WTC11 (cell line): ENCODE measurements at regions not wholly inside any gene's neighbourhood (a gene's known extent, or its start where the extent isn't known, plus 50 kb on each side); places are given as distances from the start of the nearest gene placed in this dataset.

Experiments
- ATAC-seq: fragments of 200-7000 bp; cut with Tn5 transposase; 2 replicates; pipeline ENCODE4 v1.10.0; 2021; ENCODE audit warnings: mild to moderate bottlenecking, moderate library complexity
- CTCF ChIA-PET: fragments of 300-600 bp; sonication (Branson Sonifier 250); formaldehyde crosslinking; loops from one replicate; lab custom pipeline; 2021; ENCODE audit warnings: antibody characterized with exemption; lab: Charles Lee
- POLR2A ChIA-PET: fragments of 350-600 bp; sonication (Branson Sonifier 250); formaldehyde crosslinking; loops from one replicate; lab custom pipeline; 2021; ENCODE audit warnings: antibody characterized with exemption; lab: Charles Lee
- DNase-seq: peaks from one replicate; pipeline ENCODE4 v3.0.0; 2021; ENCODE audit warnings: low spot score
- H3K27ac Mint-ChIP-seq: 2 replicates; pipeline ENCODE4 v1.8.0; 2021; ENCODE audit warnings: mixed read lengths
- H3K27me3 Mint-ChIP-seq: 2 replicates; pipeline ENCODE4 v1.8.0; 2021; ENCODE audit warnings: low read depth, mild to moderate bottlenecking, moderate library complexity, mixed read lengths
- H3K36me3 Mint-ChIP-seq: 2 replicates; pipeline ENCODE4 v1.8.0; 2021; ENCODE audit warnings: mixed read lengths
- H3K4me1 Mint-ChIP-seq: 2 replicates; pipeline ENCODE4 v1.8.0; 2022; ENCODE audit warnings: mixed read lengths
- H3K4me3 Mint-ChIP-seq: 2 replicates; pipeline ENCODE4 v1.8.0; 2021; ENCODE audit warnings: mild to moderate bottlenecking, moderate library complexity, mixed read lengths
- H3K9me3 Mint-ChIP-seq: 2 replicates; pipeline ENCODE4 v1.8.0; 2021; ENCODE audit warnings: mixed read lengths
- CREM ChIP-seq: sonication (generic); formaldehyde crosslinking; IDR thresholded peaks from 2 replicates; pipeline ENCODE4 v1.8.1; 2022; ENCODE audit warnings: mild to moderate bottlenecking, missing genetic modification reagents, moderate library complexity
- ESRRA ChIP-seq: sonication (generic); formaldehyde crosslinking; IDR thresholded peaks from 2 replicates; pipeline ENCODE4 v1.8.1; 2022; ENCODE audit warnings: mild to moderate bottlenecking, missing genetic modification reagents, borderline replicate concordance
- GABPB1 ChIP-seq: sonication (generic); formaldehyde crosslinking; IDR thresholded peaks from 2 replicates; pipeline ENCODE4 v1.8.1; 2023; ENCODE audit warnings: mild to moderate bottlenecking, missing genetic modification reagents
- NFE2L1 ChIP-seq: sonication (generic); formaldehyde crosslinking; IDR thresholded peaks from 2 replicates; pipeline ENCODE4 v1.8.1; 2023; ENCODE audit warnings: missing genetic modification reagents
- NFYB ChIP-seq: sonication (generic); formaldehyde crosslinking; conservative IDR thresholded peaks from 2 replicates; pipeline ENCODE4 v1.8.0; 2022; ENCODE audit warnings: low read depth, missing genetic modification reagents
- NR2C2 ChIP-seq: sonication (generic); formaldehyde crosslinking; IDR thresholded peaks from 2 replicates; pipeline ENCODE4 v1.8.0; 2022; ENCODE audit warnings: mild to moderate bottlenecking, missing genetic modification reagents
- NR3C1 ChIP-seq: sonication (generic); formaldehyde crosslinking; conservative IDR thresholded peaks from 2 replicates; pipeline ENCODE4 v1.8.1; 2023; ENCODE audit warnings: low read depth, mild to moderate bottlenecking, missing genetic modification reagents
- RORB ChIP-seq: fragments of 250-450 bp; sonication (Bioruptor Pico); IDR thresholded peaks from 2 replicates; pipeline ENCODE4 v1.9.0; 2021; ENCODE audit warnings: mild to moderate bottlenecking
- SOX15 ChIP-seq: fragments of 250-450 bp; sonication (Bioruptor Pico); IDR thresholded peaks from 2 replicates; pipeline ENCODE4 v1.9.0; 2021; ENCODE audit warnings: mild to moderate bottlenecking
- TEAD1 ChIP-seq: sonication (generic); formaldehyde crosslinking; IDR thresholded peaks from 2 replicates; pipeline ENCODE4 v1.8.0; 2022; ENCODE audit warnings: mild to moderate bottlenecking, missing genetic modification reagents
- ZNF138 ChIP-seq: sonication (generic); formaldehyde crosslinking; conservative IDR thresholded peaks from 2 replicates; pipeline ENCODE4 v1.8.1; 2022; ENCODE audit warnings: mild to moderate bottlenecking, moderate library complexity, missing genetic modification reagents
- ZNF263 ChIP-seq: sonication (generic); formaldehyde crosslinking; IDR thresholded peaks from 2 replicates; pipeline ENCODE4 v1.8.1; 2022; ENCODE audit warnings: low read depth, mild to moderate bottlenecking, moderate library complexity, missing genetic modification reagents
- TF ChIP-seq, protein P1 (sequence below): fragments of 200-600 bp; IDR thresholded peaks from 2 replicates; pipeline ENCODE4 v1.8.0; 2022; ENCODE audit warnings: antibody characterized with exemption
- TF ChIP-seq, protein P2 (sequence below): sonication (generic); formaldehyde crosslinking; IDR thresholded peaks from 2 replicates; pipeline ENCODE4 v1.8.0; 2022; ENCODE audit warnings: mild to moderate bottlenecking, missing genetic modification reagents
- TF ChIP-seq, protein P3 (sequence below): fragments of 250-450 bp; sonication (Bioruptor Pico); IDR thresholded peaks from 2 replicates; pipeline ENCODE4 v1.8.0; 2021; ENCODE audit warnings: mild to moderate bottlenecking
- TF ChIP-seq, protein P4 (sequence below): sonication (generic); formaldehyde crosslinking; IDR thresholded peaks from 2 replicates; pipeline ENCODE4 v1.8.0; 2022; ENCODE audit warnings: missing genetic modification reagents
- TF ChIP-seq, protein P5 (sequence below): fragments of 250-450 bp; sonication (Bioruptor Pico); IDR thresholded peaks from 2 replicates; pipeline ENCODE4 v1.9.0; 2021; ENCODE audit warnings: mild to moderate bottlenecking, borderline replicate concordance
- TF ChIP-seq, protein P6 (sequence below): sonication (generic); formaldehyde crosslinking; conservative IDR thresholded peaks from 2 replicates; pipeline ENCODE4 v1.8.1; 2022; ENCODE audit warnings: mild to moderate bottlenecking, missing genetic modification reagents
- TF ChIP-seq, protein P7 (sequence below): fragments of 250-450 bp; sonication (Bioruptor Pico); IDR thresholded peaks from 2 replicates; pipeline ENCODE4 v1.9.0; 2021; ENCODE audit warnings: mild to moderate bottlenecking

DNA sequence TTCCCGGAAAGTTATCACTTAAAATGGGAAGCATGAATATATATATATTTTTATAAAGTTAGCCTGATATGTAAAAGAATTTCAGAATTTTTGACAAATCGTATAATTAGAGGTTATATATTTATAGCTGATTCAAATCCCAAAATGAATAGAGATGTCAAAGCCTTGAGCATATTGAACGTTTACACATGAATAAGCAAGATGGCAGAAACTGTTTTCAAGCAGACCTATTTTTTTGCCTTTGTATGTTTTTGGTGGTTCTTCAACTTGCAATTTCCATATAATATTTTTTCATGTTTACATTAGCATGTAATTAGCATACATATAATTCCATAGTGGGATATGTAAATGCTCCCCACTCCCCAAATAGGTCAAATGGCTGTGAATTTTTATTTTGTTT, 189.9 kb downstream of the PRL start:
- CTCF ChIA-PET = no interaction called here
- no peaks in the 10 kb centered on the region for H3K27me3 Mint-ChIP-seq
- POLR2A ChIA-PET = no interaction called here
- peaks cover 5% of the 10 kb centered on the region; the same call in 1 of the 2 replicates for H3K4me1 Mint-ChIP-seq
- H3K4me3 Mint-ChIP-seq = no peak overlapping the region
- H3K27ac Mint-ChIP-seq = no peak overlapping the region
- DNase-seq (no peak), ATAC-seq (no peak)
- H3K9me3 Mint-ChIP-seq = no peaks in the 10 kb centered on the region
- H3K36me3 Mint-ChIP-seq = peaks cover 7% of the 10 kb centered on the region; the same call in 1 of the 2 replicates
- TF ChIP-seq NR2C2 (CRISPR knock-in tag) (no peak), CREM (no peak), ZNF263 (CRISPR knock-in tag) (no peak), NFYB (CRISPR knock-in tag) (no peak), ZNF138 (CRISPR knock-in tag) (no peak), NFE2L1 (no peak), SOX15 (CRISPR knock-in tag) (no peak), RORB (no peak), TEAD1 (no peak), NR3C1 (no peak), GABPB1 (no peak), ESRRA (CRISPR knock-in tag) (no peak)
- TF ChIP-seq, protein P1, sequence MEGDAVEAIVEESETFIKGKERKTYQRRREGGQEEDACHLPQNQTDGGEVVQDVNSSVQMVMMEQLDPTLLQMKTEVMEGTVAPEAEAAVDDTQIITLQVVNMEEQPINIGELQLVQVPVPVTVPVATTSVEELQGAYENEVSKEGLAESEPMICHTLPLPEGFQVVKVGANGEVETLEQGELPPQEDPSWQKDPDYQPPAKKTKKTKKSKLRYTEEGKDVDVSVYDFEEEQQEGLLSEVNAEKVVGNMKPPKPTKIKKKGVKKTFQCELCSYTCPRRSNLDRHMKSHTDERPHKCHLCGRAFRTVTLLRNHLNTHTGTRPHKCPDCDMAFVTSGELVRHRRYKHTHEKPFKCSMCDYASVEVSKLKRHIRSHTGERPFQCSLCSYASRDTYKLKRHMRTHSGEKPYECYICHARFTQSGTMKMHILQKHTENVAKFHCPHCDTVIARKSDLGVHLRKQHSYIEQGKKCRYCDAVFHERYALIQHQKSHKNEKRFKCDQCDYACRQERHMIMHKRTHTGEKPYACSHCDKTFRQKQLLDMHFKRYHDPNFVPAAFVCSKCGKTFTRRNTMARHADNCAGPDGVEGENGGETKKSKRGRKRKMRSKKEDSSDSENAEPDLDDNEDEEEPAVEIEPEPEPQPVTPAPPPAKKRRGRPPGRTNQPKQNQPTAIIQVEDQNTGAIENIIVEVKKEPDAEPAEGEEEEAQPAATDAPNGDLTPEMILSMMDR = no peak
- TF ChIP-seq, protein P2, sequence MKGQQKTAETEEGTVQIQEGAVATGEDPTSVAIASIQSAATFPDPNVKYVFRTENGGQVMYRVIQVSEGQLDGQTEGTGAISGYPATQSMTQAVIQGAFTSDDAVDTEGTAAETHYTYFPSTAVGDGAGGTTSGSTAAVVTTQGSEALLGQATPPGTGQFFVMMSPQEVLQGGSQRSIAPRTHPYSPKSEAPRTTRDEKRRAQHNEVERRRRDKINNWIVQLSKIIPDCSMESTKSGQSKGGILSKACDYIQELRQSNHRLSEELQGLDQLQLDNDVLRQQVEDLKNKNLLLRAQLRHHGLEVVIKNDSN (CRISPR knock-in tag) = no peak
- TF ChIP-seq, protein P3, sequence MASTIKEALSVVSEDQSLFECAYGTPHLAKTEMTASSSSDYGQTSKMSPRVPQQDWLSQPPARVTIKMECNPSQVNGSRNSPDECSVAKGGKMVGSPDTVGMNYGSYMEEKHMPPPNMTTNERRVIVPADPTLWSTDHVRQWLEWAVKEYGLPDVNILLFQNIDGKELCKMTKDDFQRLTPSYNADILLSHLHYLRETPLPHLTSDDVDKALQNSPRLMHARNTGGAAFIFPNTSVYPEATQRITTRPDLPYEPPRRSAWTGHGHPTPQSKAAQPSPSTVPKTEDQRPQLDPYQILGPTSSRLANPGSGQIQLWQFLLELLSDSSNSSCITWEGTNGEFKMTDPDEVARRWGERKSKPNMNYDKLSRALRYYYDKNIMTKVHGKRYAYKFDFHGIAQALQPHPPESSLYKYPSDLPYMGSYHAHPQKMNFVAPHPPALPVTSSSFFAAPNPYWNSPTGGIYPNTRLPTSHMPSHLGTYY (CRISPR knock-in tag) = no peak
- TF ChIP-seq, protein P4, sequence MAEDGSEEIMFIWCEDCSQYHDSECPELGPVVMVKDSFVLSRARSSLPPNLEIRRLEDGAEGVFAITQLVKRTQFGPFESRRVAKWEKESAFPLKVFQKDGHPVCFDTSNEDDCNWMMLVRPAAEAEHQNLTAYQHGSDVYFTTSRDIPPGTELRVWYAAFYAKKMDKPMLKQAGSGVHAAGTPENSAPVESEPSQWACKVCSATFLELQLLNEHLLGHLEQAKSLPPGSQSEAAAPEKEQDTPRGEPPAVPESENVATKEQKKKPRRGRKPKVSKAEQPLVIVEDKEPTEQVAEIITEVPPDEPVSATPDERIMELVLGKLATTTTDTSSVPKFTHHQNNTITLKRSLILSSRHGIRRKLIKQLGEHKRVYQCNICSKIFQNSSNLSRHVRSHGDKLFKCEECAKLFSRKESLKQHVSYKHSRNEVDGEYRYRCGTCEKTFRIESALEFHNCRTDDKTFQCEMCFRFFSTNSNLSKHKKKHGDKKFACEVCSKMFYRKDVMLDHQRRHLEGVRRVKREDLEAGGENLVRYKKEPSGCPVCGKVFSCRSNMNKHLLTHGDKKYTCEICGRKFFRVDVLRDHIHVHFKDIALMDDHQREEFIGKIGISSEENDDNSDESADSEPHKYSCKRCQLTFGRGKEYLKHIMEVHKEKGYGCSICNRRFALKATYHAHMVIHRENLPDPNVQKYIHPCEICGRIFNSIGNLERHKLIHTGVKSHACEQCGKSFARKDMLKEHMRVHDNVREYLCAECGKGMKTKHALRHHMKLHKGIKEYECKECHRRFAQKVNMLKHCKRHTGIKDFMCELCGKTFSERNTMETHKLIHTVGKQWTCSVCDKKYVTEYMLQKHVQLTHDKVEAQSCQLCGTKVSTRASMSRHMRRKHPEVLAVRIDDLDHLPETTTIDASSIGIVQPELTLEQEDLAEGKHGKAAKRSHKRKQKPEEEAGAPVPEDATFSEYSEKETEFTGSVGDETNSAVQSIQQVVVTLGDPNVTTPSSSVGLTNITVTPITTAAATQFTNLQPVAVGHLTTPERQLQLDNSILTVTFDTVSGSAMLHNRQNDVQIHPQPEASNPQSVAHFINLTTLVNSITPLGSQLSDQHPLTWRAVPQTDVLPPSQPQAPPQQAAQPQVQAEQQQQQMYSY (CRISPR knock-in tag) = no peak
- TF ChIP-seq, protein P5, sequence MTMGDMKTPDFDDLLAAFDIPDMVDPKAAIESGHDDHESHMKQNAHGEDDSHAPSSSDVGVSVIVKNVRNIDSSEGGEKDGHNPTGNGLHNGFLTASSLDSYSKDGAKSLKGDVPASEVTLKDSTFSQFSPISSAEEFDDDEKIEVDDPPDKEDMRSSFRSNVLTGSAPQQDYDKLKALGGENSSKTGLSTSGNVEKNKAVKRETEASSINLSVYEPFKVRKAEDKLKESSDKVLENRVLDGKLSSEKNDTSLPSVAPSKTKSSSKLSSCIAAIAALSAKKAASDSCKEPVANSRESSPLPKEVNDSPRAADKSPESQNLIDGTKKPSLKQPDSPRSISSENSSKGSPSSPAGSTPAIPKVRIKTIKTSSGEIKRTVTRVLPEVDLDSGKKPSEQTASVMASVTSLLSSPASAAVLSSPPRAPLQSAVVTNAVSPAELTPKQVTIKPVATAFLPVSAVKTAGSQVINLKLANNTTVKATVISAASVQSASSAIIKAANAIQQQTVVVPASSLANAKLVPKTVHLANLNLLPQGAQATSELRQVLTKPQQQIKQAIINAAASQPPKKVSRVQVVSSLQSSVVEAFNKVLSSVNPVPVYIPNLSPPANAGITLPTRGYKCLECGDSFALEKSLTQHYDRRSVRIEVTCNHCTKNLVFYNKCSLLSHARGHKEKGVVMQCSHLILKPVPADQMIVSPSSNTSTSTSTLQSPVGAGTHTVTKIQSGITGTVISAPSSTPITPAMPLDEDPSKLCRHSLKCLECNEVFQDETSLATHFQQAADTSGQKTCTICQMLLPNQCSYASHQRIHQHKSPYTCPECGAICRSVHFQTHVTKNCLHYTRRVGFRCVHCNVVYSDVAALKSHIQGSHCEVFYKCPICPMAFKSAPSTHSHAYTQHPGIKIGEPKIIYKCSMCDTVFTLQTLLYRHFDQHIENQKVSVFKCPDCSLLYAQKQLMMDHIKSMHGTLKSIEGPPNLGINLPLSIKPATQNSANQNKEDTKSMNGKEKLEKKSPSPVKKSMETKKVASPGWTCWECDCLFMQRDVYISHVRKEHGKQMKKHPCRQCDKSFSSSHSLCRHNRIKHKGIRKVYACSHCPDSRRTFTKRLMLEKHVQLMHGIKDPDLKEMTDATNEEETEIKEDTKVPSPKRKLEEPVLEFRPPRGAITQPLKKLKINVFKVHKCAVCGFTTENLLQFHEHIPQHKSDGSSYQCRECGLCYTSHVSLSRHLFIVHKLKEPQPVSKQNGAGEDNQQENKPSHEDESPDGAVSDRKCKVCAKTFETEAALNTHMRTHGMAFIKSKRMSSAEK = no peak
- TF ChIP-seq, protein P6, sequence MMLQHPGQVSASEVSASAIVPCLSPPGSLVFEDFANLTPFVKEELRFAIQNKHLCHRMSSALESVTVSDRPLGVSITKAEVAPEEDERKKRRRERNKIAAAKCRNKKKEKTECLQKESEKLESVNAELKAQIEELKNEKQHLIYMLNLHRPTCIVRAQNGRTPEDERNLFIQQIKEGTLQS = no peak
- TF ChIP-seq, protein P7, sequence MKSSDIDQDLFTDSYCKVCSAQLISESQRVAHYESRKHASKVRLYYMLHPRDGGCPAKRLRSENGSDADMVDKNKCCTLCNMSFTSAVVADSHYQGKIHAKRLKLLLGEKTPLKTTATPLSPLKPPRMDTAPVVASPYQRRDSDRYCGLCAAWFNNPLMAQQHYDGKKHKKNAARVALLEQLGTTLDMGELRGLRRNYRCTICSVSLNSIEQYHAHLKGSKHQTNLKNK (CRISPR knock-in tag) = no peak
